OCI-LY1 (cell line): ENCODE measurements at regions not wholly inside any gene's neighbourhood (a gene's known extent, or its start where the extent isn't known, plus 50 kb on each side); places are given as distances from the start of the nearest gene placed in this dataset.

ENCODE experiments used
- H2AFZ ChIP-seq: fragments of 200-600 bp; sonication (generic), shearing (Covaris generic); 2 replicates; pipeline ENCODE4 v1.6.0; 2014; ENCODE audit warnings: antibody characterized with exemption, mild to moderate bottlenecking, low read length
- H3F3A ChIP-seq: fragments of 200-600 bp; sonication (generic), shearing (Covaris generic); 2 replicates; pipeline ENCODE4 v1.6.0; 2014; ENCODE audit warnings: mild to moderate bottlenecking, antibody characterized with exemption, low read length, moderate library complexity; ENCODE audit not compliant: insufficient read depth
- H3K27ac ChIP-seq: fragments of 200-600 bp; sonication (generic); 2 replicates; pipeline ENCODE4 v1.5.1; 2014; ENCODE audit warnings: low read length, mixed run types, mild to moderate bottlenecking, low read depth; ENCODE audit not compliant: poor library complexity, severe bottlenecking
- H3K27me3 ChIP-seq: fragments of 200-600 bp; sonication (generic); 2 replicates; pipeline ENCODE4 v1.6.0; 2014; ENCODE audit warnings: antibody characterized with exemption, mild to moderate bottlenecking, low read length, moderate library complexity; ENCODE audit not compliant: insufficient read depth
- H3K36me3 ChIP-seq: fragments of 200-600 bp; sonication (generic); 2 replicates; pipeline ENCODE4 v1.6.1; 2014; ENCODE audit warnings: mild to moderate bottlenecking, antibody characterized with exemption, low read length, moderate library complexity, mixed read lengths; ENCODE audit not compliant: insufficient read depth
- H3K4me1 ChIP-seq: fragments of 200-600 bp; sonication (generic); 2 replicates; pipeline ENCODE4 v1.5.1; 2014; ENCODE audit warnings: mild to moderate bottlenecking, low read length, moderate library complexity; ENCODE audit not compliant: insufficient read depth, severe bottlenecking
- H3K4me2 ChIP-seq: fragments of 200-600 bp; sonication (generic), shearing (Covaris generic); 2 replicates; pipeline ENCODE4 v1.6.1; 2014; ENCODE audit warnings: low read length
- H3K4me3 ChIP-seq: fragments of 200-600 bp; sonication (generic); 2 replicates; pipeline ENCODE4 v1.5.1; 2014; ENCODE audit warnings: low read length, low read depth, mild to moderate bottlenecking, mixed read lengths; ENCODE audit not compliant: poor library complexity, severe bottlenecking
- H3K79me2 ChIP-seq: fragments of 200-600 bp; shearing (Covaris generic); 2 replicates; pipeline ENCODE4 v1.6.1; 2016; ENCODE audit warnings: mixed run types, low read length, mixed read lengths; ENCODE audit not compliant: insufficient read depth
- H3K9ac ChIP-seq: fragments of 200-600 bp; sonication (generic), shearing (Covaris generic); 2 replicates; pipeline ENCODE4 v1.6.1; 2014; ENCODE audit warnings: mild to moderate bottlenecking, low read length, mixed read lengths
- H3K9me2 ChIP-seq: fragments of 200-600 bp; sonication (generic), shearing (Covaris generic); 2 replicates; pipeline ENCODE4 v1.6.1; 2014; ENCODE audit warnings: low read depth, mild to moderate bottlenecking, low read length, mixed read lengths
- H3K9me3 ChIP-seq: fragments of 200-600 bp; shearing (Covaris generic); 2 replicates; pipeline ENCODE4 v1.6.1; 2014; ENCODE audit warnings: low read length, mixed read lengths
- H4K20me1 ChIP-seq: fragments of 200-600 bp; sonication (generic), shearing (Covaris generic); 2 replicates; pipeline ENCODE4 v1.6.0; 2016; ENCODE audit warnings: mild to moderate bottlenecking, low read length; ENCODE audit not compliant: insufficient read depth
- EZH2 ChIP-seq: fragments of 200-600 bp; sonication (generic), shearing (Covaris generic); IDR thresholded peaks from 2 replicates; pipeline ENCODE4 v1.8.0; 2017; ENCODE audit warnings: borderline replicate concordance, mixed run types, mild to moderate bottlenecking, antibody characterized with exemption, low read length, moderate library complexity, mixed read lengths
- TF ChIP-seq, protein P1 (sequence below): fragments of 200-600 bp; sonication (generic), shearing (Covaris generic); IDR thresholded peaks from 2 replicates; pipeline ENCODE4 v1.5.1; 2017; ENCODE audit warnings: mild to moderate bottlenecking, antibody characterized with exemption, low read length, moderate library complexity, mixed read lengths

- no peak overlapping the region for H2AFZ ChIP-seq
- no peak overlapping the region for H3K9ac ChIP-seq
- H3K4me2 ChIP-seq: no peak overlapping the region
Observed at GRCh38 chr15:93478947-93479346, 389.9 kb upstream of the RGMA start.

GRCh38 chr15:93477721-93478120 is 388.7 kb upstream of the RGMA start:
- no peak overlapping the region for H2AFZ ChIP-seq
- no peaks in the 10 kb centered on the region for H3F3A ChIP-seq
- no peaks in the 10 kb centered on the region for H3K36me3 ChIP-seq
- H3K9me2 ChIP-seq: no peaks in the 10 kb centered on the region
- no peak overlapping the region for H3K4me3 ChIP-seq
- no peak overlapping the region for H3K4me2 ChIP-seq
- no peaks in the 10 kb centered on the region for H3K79me2 ChIP-seq
- H3K27ac ChIP-seq: no peak overlapping the region
- TF ChIP-seq EZH2: no peak
- TF ChIP-seq, protein P1, sequence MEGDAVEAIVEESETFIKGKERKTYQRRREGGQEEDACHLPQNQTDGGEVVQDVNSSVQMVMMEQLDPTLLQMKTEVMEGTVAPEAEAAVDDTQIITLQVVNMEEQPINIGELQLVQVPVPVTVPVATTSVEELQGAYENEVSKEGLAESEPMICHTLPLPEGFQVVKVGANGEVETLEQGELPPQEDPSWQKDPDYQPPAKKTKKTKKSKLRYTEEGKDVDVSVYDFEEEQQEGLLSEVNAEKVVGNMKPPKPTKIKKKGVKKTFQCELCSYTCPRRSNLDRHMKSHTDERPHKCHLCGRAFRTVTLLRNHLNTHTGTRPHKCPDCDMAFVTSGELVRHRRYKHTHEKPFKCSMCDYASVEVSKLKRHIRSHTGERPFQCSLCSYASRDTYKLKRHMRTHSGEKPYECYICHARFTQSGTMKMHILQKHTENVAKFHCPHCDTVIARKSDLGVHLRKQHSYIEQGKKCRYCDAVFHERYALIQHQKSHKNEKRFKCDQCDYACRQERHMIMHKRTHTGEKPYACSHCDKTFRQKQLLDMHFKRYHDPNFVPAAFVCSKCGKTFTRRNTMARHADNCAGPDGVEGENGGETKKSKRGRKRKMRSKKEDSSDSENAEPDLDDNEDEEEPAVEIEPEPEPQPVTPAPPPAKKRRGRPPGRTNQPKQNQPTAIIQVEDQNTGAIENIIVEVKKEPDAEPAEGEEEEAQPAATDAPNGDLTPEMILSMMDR: no peak
- H3K27me3 ChIP-seq: no peaks in the 10 kb centered on the region
- H3K4me1 ChIP-seq: no peaks in the 10 kb centered on the region
- H3K9me3 ChIP-seq: no peaks in the 10 kb centered on the region
- H4K20me1 ChIP-seq: no peaks in the 10 kb centered on the region
- H3K9ac ChIP-seq: no peak overlapping the region

More at GRCh38 chr15:93478947-93479346, 389.9 kb upstream of the RGMA start:
- H3F3A ChIP-seq: no peaks in the 10 kb centered on the region
- H3K4me3 ChIP-seq: no peak overlapping the region
- H3K79me2 ChIP-seq: no peaks in the 10 kb centered on the region
- H3K27ac ChIP-seq: no peak overlapping the region
- H3K9me3 ChIP-seq: no peaks in the 10 kb centered on the region
- no peaks in the 10 kb centered on the region for H3K9me2 ChIP-seq
- H3K27me3 ChIP-seq: no peaks in the 10 kb centered on the region
- H4K20me1 ChIP-seq: no peaks in the 10 kb centered on the region
- H3K36me3 ChIP-seq: no peaks in the 10 kb centered on the region
- no peaks in the 10 kb centered on the region for H3K4me1 ChIP-seq
- TF ChIP-seq EZH2: no peak
- TF ChIP-seq, protein P1: no peak

- H3K27ac ChIP-seq: no peak overlapping the region
- no peaks in the 10 kb centered on the region for H3K4me1 ChIP-seq
- H3F3A ChIP-seq: no peaks in the 10 kb centered on the region
- no peak overlapping the region for H3K4me2 ChIP-seq
- no peak overlapping the region for H2AFZ ChIP-seq
- no peaks in the 10 kb centered on the region for H3K27me3 ChIP-seq
- H3K9me2 ChIP-seq: no peaks in the 10 kb centered on the region
- no peaks in the 10 kb centered on the region for H4K20me1 ChIP-seq
- H3K36me3 ChIP-seq: no peaks in the 10 kb centered on the region
- no peak overlapping the region for H3K4me3 ChIP-seq
- no peaks in the 10 kb centered on the region for H3K9me3 ChIP-seq
- no peaks in the 10 kb centered on the region for H3K79me2 ChIP-seq
- H3K9ac ChIP-seq: no peak overlapping the region
- TF ChIP-seq EZH2: no peak
- TF ChIP-seq, protein P1: no peak
Observed at GRCh38 chr15:93477188-93477587, 388.2 kb upstream of the RGMA start.
